Left ventricle myocardium inferior (tissue), 1 donor: ENCODE measurements at regions not wholly inside any gene's neighbourhood (a gene's known extent, or its start where the extent isn't known, plus 50 kb on each side); places are given as distances from the start of the nearest gene placed in this dataset.

Experiments used
- DNase-seq: peaks from one replicate; pipeline ENCODE4 v3.0.0-alpha.2; 2020
- H3K27ac ChIP-seq: fragments of 200-600 bp; replicated peaks from 2 replicates; pipeline ENCODE4 v1.8.0; 2021
- H3K27me3 ChIP-seq: fragments of 200-600 bp; 2 replicates; pipeline ENCODE4 v1.8.0; 2021; ENCODE audit warnings: low read depth
- H3K36me3 ChIP-seq: fragments of 200-600 bp; 2 replicates; pipeline ENCODE4 v1.8.0; 2021
- H3K4me1 ChIP-seq: fragments of 200-600 bp; 2 replicates; pipeline ENCODE4 v1.8.0; 2021
- H3K4me3 ChIP-seq: fragments of 200-600 bp; 2 replicates; pipeline ENCODE4 v1.8.0; 2021; ENCODE audit warnings: mild to moderate bottlenecking, moderate library complexity
- H3K9me3 ChIP-seq: fragments of 200-600 bp; replicated peaks from 2 replicates; pipeline ENCODE4 v1.8.0; 2021
- CTCF ChIP-seq: fragments of 200-600 bp; IDR thresholded peaks from 2 replicates; pipeline ENCODE4 v1.8.0; 2021; ENCODE audit warnings: antibody characterized with exemption, mild to moderate bottlenecking, borderline replicate concordance
- intact Hi-C: fragments of 100-400 bp; cut with micrococcal nuclease; formaldehyde crosslinking; loops from one replicate; pipeline ENCODE4 v1.11.0; 2022
- donor health status: DM: no; HTN: yes; CAD: no; lungs with severe emphysema.

GRCh38 chr4:14529653-14530052 is 472.6 kb upstream of the CPEB2 start:
- intact Hi-C loops: no loop called here
- no peaks in the 10 kb centered on the region for H3K27me3 ChIP-seq
- no peak for TF ChIP-seq CTCF
- no peaks in the 10 kb centered on the region for H3K4me1 ChIP-seq
- H3K27ac ChIP-seq: no peak overlapping the region
- DNase-seq: no peak
- H3K36me3 ChIP-seq: no peaks in the 10 kb centered on the region
- H3K9me3 ChIP-seq: no peaks in the 10 kb centered on the region
- no peak overlapping the region for H3K4me3 ChIP-seq

GRCh38 chr4:14532436-14532835 is 469.8 kb upstream of the CPEB2 start:
- no peaks in the 10 kb centered on the region for H3K36me3 ChIP-seq
- intact Hi-C loops: no loop called here
- H3K9me3 ChIP-seq: no peaks in the 10 kb centered on the region
- H3K27ac ChIP-seq: no peak overlapping the region
- DNase-seq: no peak
- no peaks in the 10 kb centered on the region for H3K27me3 ChIP-seq
- TF ChIP-seq CTCF: no peak
- no peaks in the 10 kb centered on the region for H3K4me1 ChIP-seq
- no peak overlapping the region for H3K4me3 ChIP-seq

DNA sequence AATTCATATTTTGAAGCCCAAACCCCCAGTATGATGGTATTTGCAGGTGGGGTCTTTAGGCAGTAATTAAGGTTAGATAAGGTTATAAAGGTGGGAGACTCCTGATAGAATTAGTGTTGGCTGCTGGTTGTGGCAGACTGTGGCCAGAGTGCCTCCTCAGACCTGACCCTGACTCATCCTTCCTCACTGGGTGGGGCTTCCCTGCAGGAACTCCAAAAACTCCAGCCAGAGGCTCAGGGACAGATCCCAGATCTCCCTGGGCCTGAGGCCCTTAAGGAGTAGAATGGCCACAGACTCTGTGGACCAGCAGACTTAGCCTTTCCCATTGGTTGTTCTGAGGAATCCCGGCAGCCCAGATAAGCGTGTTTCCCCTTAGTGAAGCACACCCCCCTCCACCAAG is 463.0 kb upstream of the CPEB2 start:
- intact Hi-C loops: no loop called here
- no peak for DNase-seq

GRCh38 chr4:14545163-14545562 is 457.1 kb upstream of the CPEB2 start:
- intact Hi-C loops: no loop called here
- Histone ChIP-seq H3K9me3 (peaks cover 8% of the 10 kb centered on the region), H3K4me3 (no peak overlapping the region), H3K27ac (no peak overlapping the region), H3K27me3 (no peaks in the 10 kb centered on the region), H3K36me3 (no peaks in the 10 kb centered on the region), H3K4me1 (no peaks in the 10 kb centered on the region)
- TF ChIP-seq CTCF: no peak
- no peak for DNase-seq

More for the DNA sequence above, 463.0 kb upstream of the CPEB2 start:
- peaks cover 8% of the 10 kb centered on the region for H3K9me3 ChIP-seq
- H3K27ac ChIP-seq: no peak overlapping the region
- no peak overlapping the region for H3K4me3 ChIP-seq
- H3K36me3 ChIP-seq: no peaks in the 10 kb centered on the region
- no peaks in the 10 kb centered on the region for H3K4me1 ChIP-seq
- no peak for TF ChIP-seq CTCF
- no peaks in the 10 kb centered on the region for H3K27me3 ChIP-seq

- H3K27me3 ChIP-seq: no peaks in the 10 kb centered on the region
- H3K4me3 ChIP-seq: no peak overlapping the region
- TF ChIP-seq CTCF: no peak
Observed at GRCh38 chr4:14545807-14546206, 456.5 kb upstream of the CPEB2 start.

DNA sequence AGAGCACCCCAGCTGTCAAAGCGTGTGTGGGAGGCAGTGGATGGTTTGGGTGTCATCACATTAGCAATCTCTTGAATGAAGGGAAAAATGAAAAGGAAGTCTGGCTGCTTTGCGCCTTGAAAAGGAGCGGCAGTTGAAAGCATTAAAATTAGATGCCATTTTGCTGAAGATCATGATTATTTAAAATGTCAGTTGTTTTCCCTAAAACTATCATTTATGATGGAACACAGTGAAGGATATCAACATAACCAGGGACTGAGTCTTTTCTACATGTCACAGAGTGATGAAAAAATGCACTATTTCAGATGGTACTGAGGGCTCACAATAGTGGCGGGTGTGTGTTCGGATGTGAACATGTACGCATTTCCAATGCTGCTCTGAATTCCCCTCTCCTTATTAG is 450.2 kb upstream of the CPEB2 start:
- Histone ChIP-seq H3K27me3 (no peaks in the 10 kb centered on the region), H3K4me3 (no peak overlapping the region), H3K4me1 (no peaks in the 10 kb centered on the region), H3K9me3 (no peaks in the 10 kb centered on the region), H3K27ac (no peak overlapping the region), H3K36me3 (no peaks in the 10 kb centered on the region)
- no peak for TF ChIP-seq CTCF
- intact Hi-C loops: no loop called here
- DNase-seq: no peak

More at GRCh38 chr4:14545807-14546206, 456.5 kb upstream of the CPEB2 start:
- Histone ChIP-seq H3K9me3 (peaks cover 8% of the 10 kb centered on the region), H3K4me1 (no peaks in the 10 kb centered on the region), H3K27ac (no peak overlapping the region), H3K36me3 (no peaks in the 10 kb centered on the region)
- intact Hi-C loops: no loop called here
- no peak for DNase-seq
